Activated T-cell treated with anti-CD3 and anti-CD28 coated beads, Interleukin-2, amount 50 U/mL, for 24 hours (primary cell): ENCODE measurements at regions not wholly inside any gene's neighbourhood (a gene's known extent, or its start where the extent isn't known, plus 50 kb on each side); places are given as distances from the start of the nearest gene placed in this dataset.

Experiments
- DNase-seq: peaks from one replicate; pipeline ENCODE4 v3.0.0-alpha.2; 2020
- H3K27ac Mint-ChIP-seq: 2 replicates; pipeline ENCODE4 v1.8.0; 2020; ENCODE audit warnings: mild to moderate bottlenecking, mixed read lengths
- H3K27me3 Mint-ChIP-seq: 2 replicates; pipeline ENCODE4 v1.8.0; 2020; ENCODE audit warnings: mixed read lengths
- H3K36me3 Mint-ChIP-seq: 2 replicates; pipeline ENCODE4 v1.8.0; 2020; ENCODE audit warnings: low read depth, mixed read lengths
- H3K4me1 Mint-ChIP-seq: 2 replicates; pipeline ENCODE4 v1.8.0; 2020; ENCODE audit warnings: low read depth, mixed read lengths
- H3K4me3 Mint-ChIP-seq: 2 replicates; pipeline ENCODE4 v1.8.0; 2020; ENCODE audit warnings: mild to moderate bottlenecking, moderate library complexity, mixed read lengths
- H3K9me3 Mint-ChIP-seq: 2 replicates; pipeline ENCODE4 v1.8.0; 2020; ENCODE audit warnings: mixed read lengths

DNA sequence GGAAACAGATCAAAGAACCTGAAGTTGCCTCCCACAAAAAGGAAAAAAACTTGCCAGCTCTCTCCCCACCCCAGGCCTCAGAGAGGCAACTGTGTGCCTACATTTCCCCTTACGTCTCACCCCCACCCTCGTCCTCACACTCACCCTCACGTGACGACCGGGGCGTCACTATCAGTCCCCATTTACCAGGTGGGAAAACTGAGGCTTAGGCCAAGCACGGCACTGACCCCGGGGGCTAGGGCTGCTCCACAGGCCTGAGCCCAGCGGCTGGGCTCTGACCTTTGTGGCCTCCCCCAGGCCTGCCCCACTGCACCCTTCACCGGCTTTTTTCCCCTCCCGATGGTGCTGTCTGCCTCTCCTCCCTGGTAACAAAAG lies 51.5 kb upstream of the RUNX3 start:
- peak; percentile 67 for DNase-seq
- Mint-ChIP-seq H3K27ac (peak overlapping the region; percentile 92), H3K9me3 (peaks cover 3% of the 10 kb centered on the region), H3K4me3 (no peak overlapping the region), H3K36me3 (peaks cover 5% of the 10 kb centered on the region), H3K4me1 (peaks cover 92% of the 10 kb centered on the region), H3K27me3 (no peaks in the 10 kb centered on the region)

DNA sequence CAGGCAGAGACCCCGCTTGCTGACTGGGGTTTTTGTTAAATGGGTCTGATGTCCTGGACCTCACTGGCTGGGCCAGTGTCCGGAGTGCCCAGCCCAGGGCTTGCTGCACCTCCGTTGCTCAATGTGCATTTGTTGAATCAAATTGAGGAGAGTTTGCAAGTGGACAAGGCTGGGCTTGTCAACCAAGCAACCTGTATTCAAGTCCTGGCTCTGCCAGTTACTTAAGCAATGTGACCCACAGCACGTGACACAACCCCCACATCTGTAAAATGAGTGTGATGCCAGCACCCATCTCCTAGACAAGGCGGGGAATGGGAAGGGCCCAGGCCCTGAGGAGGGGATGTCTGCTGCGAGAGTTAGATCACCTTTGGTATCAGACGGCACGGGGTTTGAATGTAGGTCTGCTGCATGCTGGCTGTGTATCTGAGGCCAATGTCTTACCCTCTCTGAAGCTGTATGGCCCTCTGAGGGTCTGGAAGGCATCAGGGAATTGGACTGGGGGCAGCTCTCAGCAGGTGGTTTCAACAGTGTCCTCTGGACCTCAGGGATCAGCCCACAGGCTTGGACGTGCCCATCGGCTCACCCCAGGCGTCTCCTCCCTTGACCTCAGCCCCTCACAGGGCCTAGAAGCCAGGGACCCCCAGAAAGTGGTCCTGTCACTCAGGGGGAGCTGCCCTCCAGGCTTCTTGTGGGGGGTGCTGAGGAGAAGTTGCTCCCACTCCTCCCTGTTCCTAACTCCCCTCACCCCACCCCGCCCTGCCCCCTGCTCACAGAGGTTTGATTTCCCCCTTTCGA lies 51.0 kb upstream of the RUNX3 start:
- DNase-seq, result peak; percentile 56
- Mint-ChIP-seq H3K9me3 (peaks cover 7% of the 10 kb centered on the region), H3K27me3 (no peaks in the 10 kb centered on the region), H3K4me1 (peaks cover 86% of the 10 kb centered on the region), H3K27ac (peak overlapping the region; percentile 92), H3K36me3 (peaks cover 7% of the 10 kb centered on the region), H3K4me3 (no peak overlapping the region)
